Spleen (tissue), 7 donors: ENCODE measurements at regions not wholly inside any gene's neighbourhood (a gene's known extent, or its start where the extent isn't known, plus 50 kb on each side); places are given as distances from the start of the nearest gene placed in this dataset.

Experiments used
- POLR2A ChIP-seq, 3 donors: fragments of 450-650 bp; IDR thresholded peaks; one replicate each; pipeline ENCODE4 v1.5.1; 2017; ENCODE audit warnings: antibody characterized with exemption in 3 of 3, mild to moderate bottlenecking in 1 of 3
- TF ChIP-seq, protein P1 (sequence below), 11 experiments: fragments of 200-600 bp in 7 of 11; fragments of 450-650 bp in 4 of 11; sonication (generic) in 4 of 11; IDR thresholded peaks in 8 of 11; conservative IDR thresholded peaks in 3 of 11; 1 replicate in 7 of 11; 2 replicates in 4 of 11; pipeline versions ENCODE4 v1.4.0 to v1.8.0; 2016 to 2021; ENCODE audit warnings: antibody characterized with exemption in 11 of 11, inconsistent platforms in 4 of 11, mild to moderate bottlenecking in 1 of 11
- donor health status: DM: no; HTN: no; CAD: no; lungs with moderate emphysema.
- donor health status: DM: no; HTN: no; CAD: no.
- donor health status: DM: no; HTN: no; CAD: no.

DNA sequence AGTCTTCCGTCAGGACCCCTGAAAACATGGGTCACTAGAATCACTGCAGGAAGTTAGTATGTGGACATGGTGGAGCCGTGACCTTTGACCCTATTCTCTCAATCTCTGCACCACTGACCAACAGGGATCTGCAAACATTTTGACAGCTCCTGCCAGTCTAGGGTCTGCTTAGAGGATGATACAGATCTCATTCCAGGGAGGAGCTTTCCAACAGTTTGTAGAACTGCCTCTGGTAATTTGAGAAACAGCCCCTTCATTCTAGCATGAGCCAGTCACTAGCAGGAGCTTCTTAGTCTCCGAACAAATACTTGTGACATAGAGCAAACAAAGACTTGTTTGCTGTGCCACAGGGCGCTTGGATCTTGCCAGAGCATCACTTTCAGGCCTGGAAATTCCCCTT lies 270.3 kb upstream of the CFAP20DC start:
- TF ChIP-seq, protein P1, sequence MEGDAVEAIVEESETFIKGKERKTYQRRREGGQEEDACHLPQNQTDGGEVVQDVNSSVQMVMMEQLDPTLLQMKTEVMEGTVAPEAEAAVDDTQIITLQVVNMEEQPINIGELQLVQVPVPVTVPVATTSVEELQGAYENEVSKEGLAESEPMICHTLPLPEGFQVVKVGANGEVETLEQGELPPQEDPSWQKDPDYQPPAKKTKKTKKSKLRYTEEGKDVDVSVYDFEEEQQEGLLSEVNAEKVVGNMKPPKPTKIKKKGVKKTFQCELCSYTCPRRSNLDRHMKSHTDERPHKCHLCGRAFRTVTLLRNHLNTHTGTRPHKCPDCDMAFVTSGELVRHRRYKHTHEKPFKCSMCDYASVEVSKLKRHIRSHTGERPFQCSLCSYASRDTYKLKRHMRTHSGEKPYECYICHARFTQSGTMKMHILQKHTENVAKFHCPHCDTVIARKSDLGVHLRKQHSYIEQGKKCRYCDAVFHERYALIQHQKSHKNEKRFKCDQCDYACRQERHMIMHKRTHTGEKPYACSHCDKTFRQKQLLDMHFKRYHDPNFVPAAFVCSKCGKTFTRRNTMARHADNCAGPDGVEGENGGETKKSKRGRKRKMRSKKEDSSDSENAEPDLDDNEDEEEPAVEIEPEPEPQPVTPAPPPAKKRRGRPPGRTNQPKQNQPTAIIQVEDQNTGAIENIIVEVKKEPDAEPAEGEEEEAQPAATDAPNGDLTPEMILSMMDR (IDR thresholded peaks at IDR 0.05 in 8 of 11, conservative IDR thresholded peaks at IDR 0.05 in 3 of 11) = no peak
- no peak for TF ChIP-seq POLR2A (IDR thresholded peaks at IDR 0.05)
